ENCODE measurements at regions not wholly inside any gene's neighbourhood (a gene's known extent, or its start where the extent isn't known, plus 50 kb on each side); places are given as distances from the start of the nearest gene placed in this dataset.
A peak's percentile ranks its signal among the peaks of the same experiment; 100 is the strongest.

DNA sequence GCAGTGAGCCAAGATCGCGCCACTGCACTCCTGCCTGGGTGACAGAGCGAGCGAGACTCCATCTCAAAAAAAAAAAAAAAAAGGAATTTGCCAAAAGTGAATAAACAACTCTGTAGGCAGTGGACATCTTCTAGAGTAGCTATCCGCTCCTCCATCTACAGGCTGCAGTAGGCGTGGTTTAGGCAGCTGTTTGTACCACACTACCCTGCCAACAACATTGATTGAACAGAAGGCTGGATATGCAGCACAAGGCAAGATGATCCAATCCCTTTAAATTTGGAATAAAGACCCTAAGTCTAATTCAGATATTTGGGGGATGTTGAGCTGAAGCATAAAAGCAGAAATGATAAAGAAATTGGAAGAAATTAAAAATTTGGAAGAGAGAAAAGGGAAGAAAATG, 141.6 kb downstream of the TES start:
- Mint-ChIP-seq H3K9me3 (ENCODE audit: low read depth) (peaks cover 12% of the 10 kb centered on the region), H3K4me1 (ENCODE audit: low read depth) (peaks cover 17% of the 10 kb centered on the region), H3K36me3 (ENCODE audit: insufficient read depth) (peaks cover 2% of the 10 kb centered on the region), H3K27ac (no peak overlapping the region), H3K4me3 (ENCODE audit: low read depth) (no peak overlapping the region), H3K27me3 (no peaks in the 10 kb centered on the region)
- TF ChIP-seq, protein P1, sequence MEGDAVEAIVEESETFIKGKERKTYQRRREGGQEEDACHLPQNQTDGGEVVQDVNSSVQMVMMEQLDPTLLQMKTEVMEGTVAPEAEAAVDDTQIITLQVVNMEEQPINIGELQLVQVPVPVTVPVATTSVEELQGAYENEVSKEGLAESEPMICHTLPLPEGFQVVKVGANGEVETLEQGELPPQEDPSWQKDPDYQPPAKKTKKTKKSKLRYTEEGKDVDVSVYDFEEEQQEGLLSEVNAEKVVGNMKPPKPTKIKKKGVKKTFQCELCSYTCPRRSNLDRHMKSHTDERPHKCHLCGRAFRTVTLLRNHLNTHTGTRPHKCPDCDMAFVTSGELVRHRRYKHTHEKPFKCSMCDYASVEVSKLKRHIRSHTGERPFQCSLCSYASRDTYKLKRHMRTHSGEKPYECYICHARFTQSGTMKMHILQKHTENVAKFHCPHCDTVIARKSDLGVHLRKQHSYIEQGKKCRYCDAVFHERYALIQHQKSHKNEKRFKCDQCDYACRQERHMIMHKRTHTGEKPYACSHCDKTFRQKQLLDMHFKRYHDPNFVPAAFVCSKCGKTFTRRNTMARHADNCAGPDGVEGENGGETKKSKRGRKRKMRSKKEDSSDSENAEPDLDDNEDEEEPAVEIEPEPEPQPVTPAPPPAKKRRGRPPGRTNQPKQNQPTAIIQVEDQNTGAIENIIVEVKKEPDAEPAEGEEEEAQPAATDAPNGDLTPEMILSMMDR (IDR thresholded peaks at IDR 0.05; ENCODE audit: unreplicated experiment), result no peak
- no peak for DNase-seq (ENCODE audit: low spot score, unreplicated experiment)

DNA sequence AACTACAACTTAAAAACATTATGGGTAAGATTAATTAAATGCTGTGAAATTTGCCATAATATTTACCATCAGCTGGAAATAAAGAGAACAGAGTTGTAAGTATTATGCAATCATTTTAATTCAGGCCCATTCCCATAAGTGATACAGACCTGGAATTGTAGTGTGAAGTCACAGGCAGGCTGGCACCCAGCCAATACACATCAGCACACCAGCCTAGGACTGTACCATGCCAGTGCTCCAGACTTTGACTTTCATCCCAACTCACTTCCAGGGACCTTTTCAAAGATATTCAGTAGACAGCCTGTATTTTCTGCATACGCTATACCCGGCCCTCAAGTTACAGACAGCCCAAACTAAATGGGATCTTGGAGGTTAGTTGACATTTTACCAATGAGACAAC, 143.3 kb downstream of the TES start:
- no peak overlapping the region for H3K27ac Mint-ChIP-seq
- no peak overlapping the region for H3K4me3 Mint-ChIP-seq (ENCODE audit: low read depth)
- TF ChIP-seq, protein P1 (IDR thresholded peaks at IDR 0.05; ENCODE audit: unreplicated experiment), result no peak
- H3K27me3 Mint-ChIP-seq, result no peaks in the 10 kb centered on the region
- H3K9me3 Mint-ChIP-seq (ENCODE audit: low read depth), result peaks cover 5% of the 10 kb centered on the region
- DNase-seq (ENCODE audit: low spot score, unreplicated experiment), result no peak
- H3K36me3 Mint-ChIP-seq (ENCODE audit: insufficient read depth), result no peaks in the 10 kb centered on the region
- peaks cover 17% of the 10 kb centered on the region for H3K4me1 Mint-ChIP-seq (ENCODE audit: low read depth)

DNA sequence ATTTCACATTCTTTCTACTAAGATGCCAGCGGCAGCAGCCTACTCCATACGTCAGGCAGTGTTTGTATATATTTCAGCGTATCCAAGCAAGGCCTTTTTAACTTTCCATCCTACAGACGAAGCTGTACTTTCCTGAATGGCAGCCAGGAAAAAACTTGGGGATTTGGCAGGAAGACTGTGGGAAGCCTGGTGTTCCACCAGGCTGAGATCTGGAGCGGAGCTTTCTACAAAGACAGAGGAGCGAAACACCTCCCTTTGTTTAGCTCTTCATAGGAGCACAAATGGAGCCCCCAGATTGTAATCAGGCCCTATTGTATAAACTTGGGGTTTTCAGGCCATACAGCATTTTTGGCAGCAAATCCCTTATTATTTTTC, 143.8 kb downstream of the TES start:
- Mint-ChIP-seq H3K36me3 (ENCODE audit: insufficient read depth) (no peaks in the 10 kb centered on the region), H3K9me3 (ENCODE audit: low read depth) (peaks cover under 1% of the 10 kb centered on the region), H3K27me3 (no peaks in the 10 kb centered on the region), H3K4me3 (ENCODE audit: low read depth) (no peak overlapping the region), H3K4me1 (ENCODE audit: low read depth) (peaks cover 17% of the 10 kb centered on the region), H3K27ac (no peak overlapping the region)
- TF ChIP-seq, protein P1 (IDR thresholded peaks at IDR 0.05; ENCODE audit: unreplicated experiment), result no peak
- DNase-seq (ENCODE audit: low spot score, unreplicated experiment), result no peak

DNA sequence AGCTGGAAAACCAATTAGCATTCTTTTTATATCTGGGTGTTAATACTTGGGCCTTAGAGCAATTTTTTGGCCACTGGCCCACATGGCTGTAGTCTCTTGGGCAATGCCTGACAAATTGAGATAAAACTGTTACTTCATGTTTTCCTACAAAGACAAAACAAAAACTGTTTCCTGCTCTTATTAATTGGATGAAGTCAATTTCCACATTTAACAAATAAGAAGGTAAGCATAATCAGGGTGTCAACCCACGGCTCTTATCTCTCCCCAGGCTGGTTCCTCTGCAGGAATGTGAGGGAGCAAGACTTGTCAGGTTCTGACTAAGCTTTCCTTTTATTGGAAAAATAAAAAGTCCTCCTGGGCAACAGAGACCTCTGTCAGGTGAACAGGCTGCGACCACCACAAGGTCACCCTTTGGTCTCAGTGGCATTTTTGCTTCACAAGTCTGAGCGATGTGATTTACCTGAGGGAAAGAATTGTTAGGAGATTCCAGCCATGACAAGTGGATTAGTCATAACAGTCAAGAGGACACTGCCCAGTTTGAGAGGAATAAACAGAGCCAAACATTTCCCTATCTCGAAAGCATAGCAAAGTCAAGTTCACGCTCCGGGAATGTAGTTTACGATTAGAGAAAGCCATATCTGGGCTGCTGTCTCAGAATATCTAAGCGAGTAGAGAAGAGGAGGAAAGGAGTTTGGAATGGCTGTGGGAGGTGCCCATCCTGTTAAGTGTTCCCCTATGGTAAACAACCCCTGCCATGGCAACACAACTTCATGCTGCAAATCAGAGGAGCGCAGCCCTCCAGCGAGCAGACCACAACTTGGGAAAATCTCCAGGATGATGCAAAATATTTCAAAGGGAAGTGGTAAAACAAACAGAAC, 144.4 kb downstream of the TES start:
- peak overlapping the region; percentile 29 for H3K27ac Mint-ChIP-seq
- DNase-seq (ENCODE audit: low spot score, unreplicated experiment), result no peak
- no peaks in the 10 kb centered on the region for H3K27me3 Mint-ChIP-seq
- H3K4me1 Mint-ChIP-seq (ENCODE audit: low read depth), result peaks cover 17% of the 10 kb centered on the region
- no peak overlapping the region for H3K4me3 Mint-ChIP-seq (ENCODE audit: low read depth)
- H3K9me3 Mint-ChIP-seq (ENCODE audit: low read depth), result no peaks in the 10 kb centered on the region
- TF ChIP-seq, protein P1 (IDR thresholded peaks at IDR 0.05; ENCODE audit: unreplicated experiment), result no peak
- no peaks in the 10 kb centered on the region for H3K36me3 Mint-ChIP-seq (ENCODE audit: insufficient read depth)

DNA sequence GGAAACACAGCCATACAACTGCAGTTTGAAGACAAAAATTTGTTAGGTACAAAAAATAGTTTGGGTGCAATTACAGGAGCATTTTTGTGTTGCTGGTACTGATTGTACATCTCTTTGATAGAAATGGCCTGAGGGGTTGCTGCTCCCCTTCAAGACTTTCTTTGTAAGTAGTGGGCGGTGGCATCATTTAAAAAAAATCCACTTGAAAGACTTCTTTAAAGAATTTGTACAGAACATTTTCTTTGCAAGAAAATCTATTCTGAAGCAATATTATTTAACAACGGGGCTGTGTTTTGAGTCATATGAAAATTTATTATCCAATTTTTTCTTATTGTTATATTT, 144.1 kb upstream of the CAV2 start:
- Mint-ChIP-seq H3K27me3 (no peaks in the 10 kb centered on the region), H3K27ac (peak overlapping the region; percentile 29), H3K9me3 (ENCODE audit: low read depth) (no peaks in the 10 kb centered on the region), H3K4me1 (ENCODE audit: low read depth) (peaks cover 17% of the 10 kb centered on the region), H3K4me3 (ENCODE audit: low read depth) (no peak overlapping the region), H3K36me3 (ENCODE audit: insufficient read depth) (no peaks in the 10 kb centered on the region)
- no peak for DNase-seq (ENCODE audit: low spot score, unreplicated experiment)
- TF ChIP-seq, protein P1 (IDR thresholded peaks at IDR 0.05; ENCODE audit: unreplicated experiment), result no peak
